GM12873 (cell line): ENCODE measurements at regions not wholly inside any gene's neighbourhood (a gene's known extent, or its start where the extent isn't known, plus 50 kb on each side); places are given as distances from the start of the nearest gene placed in this dataset.

Source experiments
- CTCF ChIP-seq: IDR thresholded peaks from 2 replicates; pipeline ENCODE4 v1.5.1; 2012; ENCODE audit warnings: low read depth, mild to moderate bottlenecking, moderate library complexity, low read length, control low read depth; ENCODE audit not compliant: insufficient read depth; ENCODE audit errors: missing control alignments

DNA sequence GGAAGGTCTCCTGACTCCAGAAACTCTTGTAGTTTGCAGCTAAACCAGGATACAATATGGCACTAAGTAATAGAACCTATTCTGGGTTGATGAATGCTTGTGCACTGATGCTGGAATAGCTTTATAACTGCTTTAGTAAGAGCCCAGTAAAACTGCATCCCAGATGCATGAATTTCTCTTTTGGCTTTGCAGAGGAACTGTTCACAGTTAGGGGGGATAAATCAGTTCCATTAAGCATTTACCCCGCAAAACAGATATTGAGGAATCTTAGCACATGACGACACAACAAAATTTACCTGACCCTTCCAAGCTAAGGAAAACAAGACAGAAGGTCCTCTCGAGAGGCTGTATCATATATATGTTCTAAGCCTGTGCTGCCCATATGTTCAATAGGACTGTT, 457.4 kb downstream of the FOXG1 start:
- TF ChIP-seq CTCF, result no peak

DNA sequence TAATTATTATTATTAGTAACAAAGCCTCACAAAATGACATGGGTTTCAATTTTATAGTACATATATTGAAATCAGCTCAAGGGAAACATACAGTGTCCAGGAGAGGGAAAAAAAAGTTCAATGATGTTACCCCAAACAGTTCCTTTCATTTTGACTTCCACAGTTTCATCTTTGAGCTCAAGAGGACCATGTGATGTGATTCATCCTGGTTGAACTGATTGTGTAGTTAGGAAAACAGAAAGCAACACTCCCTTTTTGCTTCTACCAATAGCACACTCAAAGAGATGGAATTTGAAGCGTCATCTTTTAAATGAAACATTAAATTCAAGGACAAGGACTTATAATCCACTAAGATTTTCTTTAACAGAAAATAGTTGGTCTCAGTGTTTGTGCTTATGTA, 461.0 kb downstream of the FOXG1 start:
- TF ChIP-seq CTCF, result no peak

GRCh38 chr14:29232153-29232552, 465.6 kb downstream of the FOXG1 start:
- no peak for TF ChIP-seq CTCF

DNA sequence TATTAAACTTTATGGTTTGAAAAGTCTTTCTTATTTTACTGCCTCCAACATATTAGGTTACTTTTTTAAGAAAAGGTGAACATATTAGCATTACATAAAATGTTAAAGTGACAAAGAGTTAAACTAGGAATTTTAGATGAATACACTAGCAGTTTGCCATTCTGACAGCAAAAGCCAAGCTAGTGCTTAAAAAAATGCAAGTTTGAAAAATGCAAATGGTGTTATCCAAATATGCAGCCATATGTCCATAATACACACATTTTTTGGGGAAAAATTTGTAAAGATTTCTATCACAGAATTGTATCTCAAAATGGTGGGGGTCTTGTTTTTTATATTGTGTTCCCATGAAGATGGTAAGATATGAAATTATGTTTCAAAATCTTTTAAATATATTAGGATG, 466.1 kb downstream of the FOXG1 start:
- TF ChIP-seq CTCF, result no peak

GRCh38 chr14:29233188-29233587, 466.6 kb downstream of the FOXG1 start:
- no peak for TF ChIP-seq CTCF

DNA sequence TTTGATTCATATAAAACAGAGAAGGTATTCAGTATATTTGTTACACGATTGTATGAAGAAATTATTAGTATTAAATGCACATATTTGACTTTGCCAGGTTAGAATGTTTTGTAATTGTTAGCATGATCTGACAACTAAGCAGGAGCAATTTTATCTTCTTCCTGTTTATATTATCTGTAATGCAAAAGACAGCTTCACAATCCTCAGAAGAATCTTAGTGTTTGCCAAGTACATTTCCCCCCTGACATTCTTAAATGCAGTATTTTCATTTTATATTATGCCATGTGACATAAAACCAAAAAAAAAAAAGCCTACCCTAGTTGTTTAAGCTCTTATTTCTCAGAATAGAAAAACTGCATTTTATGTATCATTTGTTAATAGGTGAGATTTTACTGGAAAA, 469.4 kb downstream of the FOXG1 start:
- no peak for TF ChIP-seq CTCF

DNA sequence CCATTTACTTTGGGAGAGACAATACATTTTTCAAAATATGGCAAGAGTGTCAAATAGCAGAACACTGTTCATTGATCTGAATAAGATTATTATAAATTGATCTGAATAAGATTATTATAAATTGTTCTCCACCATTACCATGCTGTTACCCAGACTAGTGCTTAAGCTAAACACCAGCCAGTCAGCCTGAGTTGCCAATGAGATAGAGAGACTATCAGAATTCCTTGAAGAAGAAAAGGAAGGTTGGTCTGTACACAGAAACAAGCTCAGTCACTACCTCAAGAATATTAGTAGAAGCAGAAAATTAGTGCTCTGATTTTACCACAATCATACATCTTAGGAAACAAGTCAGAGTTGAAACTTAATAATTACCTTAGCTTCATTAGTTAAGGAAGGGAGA, 469.8 kb downstream of the FOXG1 start:
- TF ChIP-seq CTCF, result no peak

DNA sequence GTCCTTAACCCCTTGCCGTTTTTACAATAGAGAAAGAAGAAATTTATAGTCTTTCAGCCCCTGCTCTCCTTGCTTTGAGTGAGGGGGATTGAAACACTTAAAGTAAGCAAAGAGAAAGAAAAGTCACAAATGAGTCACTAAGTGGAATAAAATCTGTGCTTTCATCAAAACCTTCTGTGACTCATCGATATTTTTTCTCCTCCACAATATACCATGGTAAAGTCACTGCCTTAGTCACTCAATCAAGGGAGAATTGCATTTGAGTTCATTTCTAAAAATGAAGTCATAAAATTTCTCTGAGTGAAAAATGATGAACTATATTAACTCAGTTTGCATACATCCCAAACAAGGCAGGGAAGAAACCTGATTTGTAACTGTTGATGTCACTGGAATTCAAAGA, 470.3 kb downstream of the FOXG1 start:
- TF ChIP-seq CTCF, result no peak
